Spinal cord (tissue), 9 donors: ENCODE measurements at regions not wholly inside any gene's neighbourhood (a gene's known extent, or its start where the extent isn't known, plus 50 kb on each side); places are given as distances from the start of the nearest gene placed in this dataset.
A peak's percentile ranks its signal among the peaks of the same experiment; 100 is the strongest.

Source experiments
- DNase-seq, 6 donors: peaks; one replicate each; pipeline versions ENCODE4 v3.0.0 to v3.0.0-alpha.2; 2013 to 2015; ENCODE audit warnings: low spot score in 6 of 6, low read depth in 4 of 6
- H3K27ac ChIP-seq: one replicate; pipeline ENCODE4 v1.5.1; 2013; ENCODE audit warnings: low read depth, low read length, control low read depth
- H3K27me3 ChIP-seq: one replicate; pipeline ENCODE4 v1.6.1; 2013; ENCODE audit warnings: low read length; ENCODE audit not compliant: control insufficient read depth, insufficient read depth
- H3K36me3 ChIP-seq: one replicate; pipeline ENCODE4 v1.6.1; 2013; ENCODE audit warnings: low read length; ENCODE audit not compliant: control insufficient read depth, insufficient read depth
- H3K4me1 ChIP-seq: one replicate; pipeline ENCODE4 v1.6.1; 2013; ENCODE audit warnings: low read length; ENCODE audit not compliant: control insufficient read depth, insufficient read depth
- H3K4me3 ChIP-seq: one replicate; pipeline ENCODE4 v1.5.1; 2013; ENCODE audit warnings: low read depth, low read length, control low read depth
- H3K9me3 ChIP-seq: one replicate; pipeline ENCODE4 v1.6.1; 2013; ENCODE audit warnings: low read length; ENCODE audit not compliant: control insufficient read depth, insufficient read depth
- WGBS: methylation state at CpG from one replicate; pipeline ENCODE4 v1.1.5; 2013; ENCODE audit warnings: missing lambda C conversion rate; ENCODE audit not compliant: insufficient coverage; 5-methylcytosine and 5-hydroxymethylcytosine counted together
- donor health status: healthy.

- no peaks in the 10 kb centered on the region for H3K4me1 ChIP-seq
- WGBS, result 60% methylated on average over 1 of the region's 3 CpGs
- H3K27ac ChIP-seq, result no peak overlapping the region
- H3K36me3 ChIP-seq, result no peaks in the 10 kb centered on the region
- H3K9me3 ChIP-seq, result no peaks in the 10 kb centered on the region
- no peaks in the 10 kb centered on the region for H3K27me3 ChIP-seq
- DNase-seq, result no peak
- H3K4me3 ChIP-seq, result no peak overlapping the region
These were observed 503.3 kb downstream of the PCDH18 start for GRCh38 chr4:137029026-137029425.

- Histone ChIP-seq H3K36me3 (no peaks in the 10 kb centered on the region), H3K4me3 (no peak overlapping the region), H3K9me3 (no peaks in the 10 kb centered on the region), H3K4me1 (no peaks in the 10 kb centered on the region), H3K27me3 (no peaks in the 10 kb centered on the region), H3K27ac (no peak overlapping the region)
- 73% methylated on average over 3 of the region's 5 CpGs for WGBS
- no peak for DNase-seq
These were observed 506.7 kb downstream of the PCDH18 start for GRCh38 chr4:137025484-137026059.

GRCh38 chr4:137015426-137016409 is 516.6 kb downstream of the PCDH18 start:
- peak in 1 of 6 donors; percentile 25 for DNase-seq
- H3K9me3 ChIP-seq, result no peaks in the 10 kb centered on the region
- no CpG with 5 or more reads among the region's 2 CpGs for WGBS

GRCh38 chr4:137000432-137000831 is 531.9 kb downstream of the PCDH18 start:
- H3K4me1 ChIP-seq, result no peaks in the 10 kb centered on the region
- no peaks in the 10 kb centered on the region for H3K36me3 ChIP-seq
- H3K9me3 ChIP-seq, result no peaks in the 10 kb centered on the region
- H3K27me3 ChIP-seq, result no peaks in the 10 kb centered on the region
- 70% methylated on average over 2 of the region's 2 CpGs for WGBS
- no peak for DNase-seq
- H3K4me3 ChIP-seq, result no peak overlapping the region
- no peak overlapping the region for H3K27ac ChIP-seq

More at GRCh38 chr4:137015426-137016409, 516.6 kb downstream of the PCDH18 start:
- H3K4me1 ChIP-seq, result no peaks in the 10 kb centered on the region
- H3K36me3 ChIP-seq, result no peaks in the 10 kb centered on the region
- no peak overlapping the region for H3K4me3 ChIP-seq
- H3K27me3 ChIP-seq, result no peaks in the 10 kb centered on the region
- H3K27ac ChIP-seq, result no peak overlapping the region

- Histone ChIP-seq H3K4me1 (no peaks in the 10 kb centered on the region), H3K27me3 (no peaks in the 10 kb centered on the region), H3K27ac (no peak overlapping the region), H3K4me3 (no peak overlapping the region), H3K9me3 (no peaks in the 10 kb centered on the region), H3K36me3 (no peaks in the 10 kb centered on the region)
- 20% methylated on average over 1 of the region's 3 CpGs for WGBS
- DNase-seq, result no peak
These were observed 540.3 kb downstream of the PCDH18 start for GRCh38 chr4:136992032-136992431.

- Histone ChIP-seq H3K4me3 (no peak overlapping the region), H3K9me3 (no peaks in the 10 kb centered on the region), H3K27ac (no peak overlapping the region), H3K27me3 (no peaks in the 10 kb centered on the region), H3K36me3 (no peaks in the 10 kb centered on the region), H3K4me1 (no peaks in the 10 kb centered on the region)
- WGBS, result no CpG with 5 or more reads among the region's 1 CpG
- no peak for DNase-seq
These were observed 546.6 kb downstream of the PCDH18 start for GRCh38 chr4:136985683-136986082.

GRCh38 chr4:136967069-136967468 is 565.2 kb downstream of the PCDH18 start:
- no peaks in the 10 kb centered on the region for H3K36me3 ChIP-seq
- no peak overlapping the region for H3K27ac ChIP-seq
- H3K4me1 ChIP-seq, result no peaks in the 10 kb centered on the region
- H3K4me3 ChIP-seq, result no peak overlapping the region
- DNase-seq, result no peak
- no CpG with 5 or more reads among the region's 4 CpGs for WGBS
- no peaks in the 10 kb centered on the region for H3K9me3 ChIP-seq
- no peaks in the 10 kb centered on the region for H3K27me3 ChIP-seq

- Histone ChIP-seq H3K4me3 (no peak overlapping the region), H3K27ac (no peak overlapping the region), H3K9me3 (no peaks in the 10 kb centered on the region), H3K36me3 (no peaks in the 10 kb centered on the region), H3K27me3 (no peaks in the 10 kb centered on the region), H3K4me1 (no peaks in the 10 kb centered on the region)
- DNase-seq, result peak in 1 of 6 donors; percentile 23
- no CpG with 5 or more reads among the region's 3 CpGs for WGBS
These were observed 566.8 kb downstream of the PCDH18 start for GRCh38 chr4:136965478-136965877.

GRCh38 chr4:136962868-136963267 is 569.4 kb downstream of the PCDH18 start:
- no peaks in the 10 kb centered on the region for H3K4me1 ChIP-seq
- no peaks in the 10 kb centered on the region for H3K9me3 ChIP-seq
- no peaks in the 10 kb centered on the region for H3K27me3 ChIP-seq
- no CpG with 5 or more reads among the region's 2 CpGs for WGBS
- H3K27ac ChIP-seq, result no peak overlapping the region
- DNase-seq, result no peak
- no peak overlapping the region for H3K4me3 ChIP-seq
- H3K36me3 ChIP-seq, result no peaks in the 10 kb centered on the region
